Esophagus muscularis mucosa (tissue), 4 donors: ENCODE measurements at regions not wholly inside any gene's neighbourhood (a gene's known extent, or its start where the extent isn't known, plus 50 kb on each side); places are given as distances from the start of the nearest gene placed in this dataset.

Experiments used
- DNase-seq: peaks from one replicate; pipeline ENCODE4 v3.0.0-alpha.2; 2017; ENCODE audit errors: extremely low spot score
- H3K27ac ChIP-seq, 4 donors: fragments of 200-600 bp; sonication (generic); replicated peaks in 1 of 4; 1 replicate in 3 of 4; 2 replicates in 1 of 4; pipeline ENCODE4 v1.5.1; 2016 to 2019; ENCODE audit warnings: mild to moderate bottlenecking in 1 of 4
- H3K27me3 ChIP-seq, 4 donors: fragments of 200-600 bp; sonication (generic); one replicate each; pipeline versions ENCODE4 v1.5.1 to v1.6.0; 2016 to 2019
- H3K36me3 ChIP-seq, 4 donors: fragments of 200-600 bp; sonication (generic); one replicate each; pipeline ENCODE4 v1.5.1; 2016 to 2019
- H3K4me1 ChIP-seq, 4 donors: fragments of 200-600 bp; sonication (generic); one replicate each; pipeline ENCODE4 v1.5.1; 2016 to 2019
- H3K4me3 ChIP-seq, 4 donors: fragments of 200-600 bp; sonication (generic); 1 replicate in 2 of 4; 2 replicates in 2 of 4; pipeline ENCODE4 v1.5.1; 2016 to 2019; ENCODE audit warnings: mild to moderate bottlenecking in 4 of 4, moderate library complexity in 1 of 4
- H3K9me3 ChIP-seq, 4 donors: fragments of 200-600 bp; sonication (generic); 1 replicate in 3 of 4; 2 replicates in 1 of 4; pipeline ENCODE4 v1.5.1; 2016 to 2019
- CTCF ChIP-seq, 3 experiments: fragments of 200-600 bp in 2 of 3; fragments of 450-650 bp in 1 of 3; sonication (generic) in 2 of 3; IDR thresholded peaks; one replicate each; pipeline ENCODE4 v1.5.1; 2017 to 2019; ENCODE audit warnings: antibody characterized with exemption in 3 of 3, mild to moderate bottlenecking in 2 of 3, moderate library complexity in 1 of 3
- EP300 ChIP-seq: sonication (generic); formaldehyde crosslinking; IDR thresholded peaks from one replicate; pipeline ENCODE4 v1.6.1; 2017; ENCODE audit warnings: antibody characterized with exemption
- POLR2A ChIP-seq: fragments of 450-650 bp; IDR thresholded peaks from one replicate; pipeline ENCODE4 v1.6.1; 2017; ENCODE audit warnings: antibody characterized with exemption, moderate library complexity, mild to moderate bottlenecking, low read depth
- POLR2AphosphoS5 ChIP-seq, 2 donors: sonication (generic); formaldehyde crosslinking; IDR thresholded peaks; one replicate each; pipeline ENCODE4 v1.6.1; 2017; ENCODE audit warnings: antibody characterized with exemption in 2 of 2
- WGBS: methylation state at CpG from one replicate; pipeline ENCODE4 v1.1.5; 2018; 5-methylcytosine and 5-hydroxymethylcytosine counted together
- intact Hi-C: fragments of 100-400 bp; cut with DNase I; formaldehyde crosslinking; loops from one replicate; pipeline ENCODE4 v1.15.1; 2023

GRCh38 chr22:23495614-23496444 lies 84.3 kb downstream of the IGLL1 start:
- TF ChIP-seq EP300 (no peak), POLR2AphosphoS5 (IDR thresholded peaks at IDR 0.05) (no peak), CTCF (IDR thresholded peaks at IDR 0.05) (no peak), POLR2A (no peak)
- intact Hi-C loops: no loop called here
- H3K4me3 ChIP-seq: no peak overlapping the region
- H3K27me3 ChIP-seq: no peaks in the 10 kb centered on the region
- DNase-seq: no peak
- H3K9me3 ChIP-seq: no peaks in the 10 kb centered on the region
- H3K36me3 ChIP-seq: no peaks in the 10 kb centered on the region
- WGBS: 51% methylated on average over 9 of the region's 10 CpGs
- no peaks in the 10 kb centered on the region for H3K4me1 ChIP-seq
- H3K27ac ChIP-seq: no peak overlapping the region

GRCh38 chr22:23494930-23495266 lies 85.2 kb downstream of the IGLL1 start:
- WGBS: 100% methylated on average over 1 of the region's 1 CpG
- no peak overlapping the region for H3K4me3 ChIP-seq

GRCh38 chr22:23485490-23485889 lies 94.6 kb downstream of the IGLL1 start:
- intact Hi-C loops: no loop called here
- TF ChIP-seq EP300 (no peak), CTCF (IDR thresholded peaks at IDR 0.05) (no peak), POLR2A (no peak), POLR2AphosphoS5 (IDR thresholded peaks at IDR 0.05) (no peak)
- Histone ChIP-seq H3K36me3 (no peaks in the 10 kb centered on the region), H3K27me3 (no peaks in the 10 kb centered on the region), H3K27ac (no peak overlapping the region), H3K4me3 (no peak overlapping the region), H3K9me3 (no peaks in the 10 kb centered on the region), H3K4me1 (no peaks in the 10 kb centered on the region)
- WGBS: 82% methylated on average over 4 of the region's 4 CpGs
- DNase-seq: peak; percentile 77

More at GRCh38 chr22:23494930-23495266, 85.2 kb downstream of the IGLL1 start:
- intact Hi-C loops: no loop called here
- H3K27me3 ChIP-seq: no peaks in the 10 kb centered on the region
- TF ChIP-seq POLR2AphosphoS5 (IDR thresholded peaks at IDR 0.05) (no peak), POLR2A (no peak), CTCF (IDR thresholded peaks at IDR 0.05) (no peak), EP300 (no peak)
- no peaks in the 10 kb centered on the region for H3K4me1 ChIP-seq
- H3K36me3 ChIP-seq: no peaks in the 10 kb centered on the region
- no peaks in the 10 kb centered on the region for H3K9me3 ChIP-seq
- no peak overlapping the region for H3K27ac ChIP-seq
- DNase-seq: no peak

GRCh38 chr22:23484651-23485050 lies 95.4 kb downstream of the IGLL1 start:
- TF ChIP-seq POLR2A: no peak
- TF ChIP-seq CTCF (IDR thresholded peaks at IDR 0.05): no peak
- no peak for TF ChIP-seq EP300
- TF ChIP-seq POLR2AphosphoS5 (IDR thresholded peaks at IDR 0.05): no peak
- intact Hi-C loops: no loop called here
- WGBS: 94% methylated on average over 5 of the region's 5 CpGs

GRCh38 chr22:23481369-23481768 lies 98.7 kb downstream of the IGLL1 start:
- WGBS: 88% methylated on average over 5 of the region's 5 CpGs
- TF ChIP-seq POLR2AphosphoS5 (IDR thresholded peaks at IDR 0.05) (no peak), EP300 (no peak), POLR2A (no peak), CTCF (IDR thresholded peaks at IDR 0.05) (no peak)
- H3K4me3 ChIP-seq: no peak overlapping the region
- no peak overlapping the region for H3K27ac ChIP-seq
- no peaks in the 10 kb centered on the region for H3K4me1 ChIP-seq
- no peaks in the 10 kb centered on the region for H3K9me3 ChIP-seq
- intact Hi-C loops: no loop called here
- no peaks in the 10 kb centered on the region for H3K27me3 ChIP-seq
- H3K36me3 ChIP-seq: no peaks in the 10 kb centered on the region
- peak; percentile 72 for DNase-seq

More at GRCh38 chr22:23484651-23485050, 95.4 kb downstream of the IGLL1 start:
- no peaks in the 10 kb centered on the region for H3K9me3 ChIP-seq
- no peaks in the 10 kb centered on the region for H3K27me3 ChIP-seq
- peak; percentile 37 for DNase-seq
- no peaks in the 10 kb centered on the region for H3K36me3 ChIP-seq
- no peak overlapping the region for H3K4me3 ChIP-seq
- no peaks in the 10 kb centered on the region for H3K4me1 ChIP-seq
- H3K27ac ChIP-seq: no peak overlapping the region
